Mesenchymal stem cell (in vitro differentiated cells and primary cell): ENCODE measurements at regions not wholly inside any gene's neighbourhood (a gene's known extent, or its start where the extent isn't known, plus 50 kb on each side); places are given as distances from the start of the nearest gene placed in this dataset.

ENCODE experiments used
- DNase-seq: peaks from one replicate; pipeline ENCODE4 v3.0.0-alpha.2; 2013
- H2AFZ ChIP-seq: one replicate; pipeline ENCODE4 v1.6.1; 2013; ENCODE audit warnings: low read depth, mild to moderate bottlenecking, control low read depth, inconsistent platforms, low read length, moderate library complexity
- H2AK5ac ChIP-seq: 2 replicates; pipeline ENCODE4 v1.6.1; 2013; ENCODE audit warnings: low read length, moderate library complexity, mild to moderate bottlenecking, inconsistent platforms; ENCODE audit not compliant: severe bottlenecking
- H2BK120ac ChIP-seq: one replicate; pipeline ENCODE4 v1.6.1; 2013; ENCODE audit warnings: low read depth, mild to moderate bottlenecking, inconsistent platforms, low read length, moderate library complexity
- H2BK12ac ChIP-seq, 2 experiments: one replicate each; pipeline ENCODE4 v1.6.1; 2013; ENCODE audit warnings: inconsistent platforms in 2 of 2, low read length in 2 of 2, mild to moderate bottlenecking in 2 of 2, moderate library complexity in 2 of 2, control low read depth in 1 of 2
- H2BK15ac ChIP-seq: one replicate; pipeline ENCODE4 v1.6.1; 2013; ENCODE audit warnings: mild to moderate bottlenecking, low read depth, inconsistent platforms; ENCODE audit not compliant: poor library complexity, severe bottlenecking
- H2BK5ac ChIP-seq: 2 replicates; pipeline ENCODE4 v1.6.1; 2013; ENCODE audit warnings: low read depth, mild to moderate bottlenecking, low read length, control low read depth, inconsistent platforms; ENCODE audit not compliant: poor library complexity, severe bottlenecking
- H3K14ac ChIP-seq, 2 experiments: one replicate each; pipeline ENCODE4 v1.6.1; 2013; ENCODE audit warnings: inconsistent platforms in 2 of 2, low read length in 2 of 2, control low read depth in 1 of 2, mild to moderate bottlenecking in 1 of 2, moderate library complexity in 1 of 2
- H3K18ac ChIP-seq, 2 experiments: one replicate each; pipeline ENCODE4 v1.6.1; 2013; ENCODE audit warnings: inconsistent platforms in 2 of 2, low read length in 2 of 2, control low read depth in 1 of 2, low read depth in 1 of 2, mild to moderate bottlenecking in 1 of 2
- H3K23ac ChIP-seq, 2 experiments: one replicate each; pipeline ENCODE4 v1.6.1; 2013; ENCODE audit warnings: inconsistent platforms in 2 of 2, low read length in 2 of 2, mild to moderate bottlenecking in 2 of 2, moderate library complexity in 2 of 2, control low read depth in 1 of 2
- H3K27ac ChIP-seq: 2 replicates; pipeline ENCODE4 v1.5.1; 2013; ENCODE audit warnings: mild to moderate bottlenecking, moderate library complexity, low read length, control low read depth, inconsistent platforms; ENCODE audit not compliant: poor library complexity, severe bottlenecking
- H3K27me3 ChIP-seq, 2 experiments: 2 replicates each; pipeline versions ENCODE4 v1.6.1 to v1.7.0; 2013; ENCODE audit warnings: low read length in 2 of 2, mild to moderate bottlenecking in 2 of 2, moderate library complexity in 2 of 2, control low read depth in 1 of 2, inconsistent platforms in 1 of 2; ENCODE audit not compliant: control insufficient read depth in 1 of 2, insufficient read depth in 1 of 2
- H3K36me3 ChIP-seq, 2 experiments: 2 replicates each; pipeline versions ENCODE4 v1.6.1 to v1.7.0; 2013; ENCODE audit warnings: low read length in 2 of 2, control low read depth in 1 of 2, inconsistent platforms in 1 of 2, low read depth in 1 of 2, mild to moderate bottlenecking in 1 of 2; ENCODE audit not compliant: insufficient read depth in 2 of 2, control insufficient read depth in 1 of 2
- H3K4ac ChIP-seq, 2 experiments: one replicate each; pipeline ENCODE4 v1.6.1; 2013; ENCODE audit warnings: inconsistent platforms in 2 of 2, low read length in 2 of 2, mild to moderate bottlenecking in 2 of 2, moderate library complexity in 2 of 2, control low read depth in 1 of 2, low read depth in 1 of 2
- H3K4me1 ChIP-seq: 2 replicates; pipeline ENCODE4 v1.6.1; 2013; ENCODE audit warnings: low read depth, low read length, control low read depth; ENCODE audit not compliant: control insufficient read depth, insufficient read depth
- H3K4me2 ChIP-seq: 2 replicates; pipeline ENCODE4 v1.6.1; 2013; ENCODE audit warnings: low read length, mild to moderate bottlenecking, inconsistent platforms; ENCODE audit not compliant: poor library complexity, severe bottlenecking
- H3K4me3 ChIP-seq, 2 experiments: 2 replicates each; pipeline versions ENCODE4 v1.5.1 to v1.7.0; 2013; ENCODE audit warnings: low read length in 2 of 2, mild to moderate bottlenecking in 2 of 2, control low read depth in 1 of 2, low read depth in 1 of 2; ENCODE audit not compliant: insufficient read depth in 1 of 2
- H3K79me1 ChIP-seq: replicated peaks from 2 replicates; pipeline ENCODE4 v1.6.1; 2013; ENCODE audit warnings: mild to moderate bottlenecking, control low read depth, low read length, inconsistent platforms; ENCODE audit not compliant: poor library complexity, severe bottlenecking
- H3K9ac ChIP-seq: 2 replicates; pipeline ENCODE4 v1.7.0; 2013; ENCODE audit warnings: mild to moderate bottlenecking, low read length, moderate library complexity
- H3K9me3 ChIP-seq: 2 replicates; pipeline ENCODE4 v1.7.0; 2013; ENCODE audit warnings: mild to moderate bottlenecking, low read length; ENCODE audit not compliant: control insufficient read depth
- H4K8ac ChIP-seq: one replicate; pipeline ENCODE4 v1.6.1; 2013; ENCODE audit warnings: inconsistent platforms, mild to moderate bottlenecking, low read length, moderate library complexity
- H4K91ac ChIP-seq: one replicate; pipeline ENCODE4 v1.6.1; 2013; ENCODE audit warnings: mild to moderate bottlenecking, low read length, inconsistent platforms
- WGBS: methylation state at CpG from one replicate; pipeline ENCODE4 v1.1.7; 2013; ENCODE audit warnings: mixed read lengths; 5-methylcytosine and 5-hydroxymethylcytosine counted together

- no peak overlapping the region for H2BK5ac ChIP-seq
- DNase-seq: no peak
Observed at GRCh38 chr2:114261366-114261765, 181.1 kb upstream of the DPP10 start.

GRCh38 chr2:114265261-114265660, 177.2 kb upstream of the DPP10 start:
- H2BK5ac ChIP-seq: no peak overlapping the region
- H3K27ac ChIP-seq: no peak overlapping the region
- no peak overlapping the region for H4K91ac ChIP-seq
- H3K14ac ChIP-seq: no peak overlapping the region
- H3K79me1 ChIP-seq: no peaks in the 10 kb centered on the region
- H3K4ac ChIP-seq: no peak overlapping the region
- H3K23ac ChIP-seq: no peak overlapping the region
- H3K4me1 ChIP-seq: no peaks in the 10 kb centered on the region
- no peak overlapping the region for H2BK12ac ChIP-seq
- H2AK5ac ChIP-seq: no peak overlapping the region
- H3K18ac ChIP-seq: no peak overlapping the region
- H3K4me3 ChIP-seq: no peak overlapping the region
- no peaks in the 10 kb centered on the region for H3K36me3 ChIP-seq
- no peak overlapping the region for H3K4me2 ChIP-seq
- no peak for DNase-seq
- H3K27me3 ChIP-seq: no peaks in the 10 kb centered on the region
- no peak overlapping the region for H2BK120ac ChIP-seq
- H4K8ac ChIP-seq: no peak overlapping the region
- no peaks in the 10 kb centered on the region for H3K9me3 ChIP-seq
- 61% methylated on average over 3 of the region's 4 CpGs for WGBS
- no peak overlapping the region for H2BK15ac ChIP-seq
- H2AFZ ChIP-seq: no peak overlapping the region
- H3K9ac ChIP-seq: no peak overlapping the region

More at GRCh38 chr2:114261366-114261765, 181.1 kb upstream of the DPP10 start:
- H3K4me3 ChIP-seq: no peak overlapping the region
- H3K4me2 ChIP-seq: no peak overlapping the region
- no peak overlapping the region for H3K27ac ChIP-seq
- H3K27me3 ChIP-seq: no peaks in the 10 kb centered on the region
- no peak overlapping the region for H2AFZ ChIP-seq
- no peaks in the 10 kb centered on the region for H3K36me3 ChIP-seq
- no peak overlapping the region for H4K91ac ChIP-seq
- no peak overlapping the region for H3K18ac ChIP-seq
- H3K23ac ChIP-seq: no peak overlapping the region
- no peak overlapping the region for H2AK5ac ChIP-seq
- H3K4me1 ChIP-seq: no peaks in the 10 kb centered on the region
- H3K79me1 ChIP-seq: no peaks in the 10 kb centered on the region
- no peak overlapping the region for H4K8ac ChIP-seq
- H2BK15ac ChIP-seq: no peak overlapping the region
- H2BK12ac ChIP-seq: no peak overlapping the region
- no peaks in the 10 kb centered on the region for H3K9me3 ChIP-seq
- H2BK120ac ChIP-seq: no peak overlapping the region
- no peak overlapping the region for H3K9ac ChIP-seq
- no peak overlapping the region for H3K14ac ChIP-seq
- H3K4ac ChIP-seq: no peak overlapping the region

- no peak overlapping the region for H3K4me2 ChIP-seq
- no peak overlapping the region for H2BK5ac ChIP-seq
- H2AFZ ChIP-seq: no peak overlapping the region
- H3K79me1 ChIP-seq: no peaks in the 10 kb centered on the region
- peaks cover 25% of the 10 kb centered on the region for H3K9me3 ChIP-seq
- H3K27me3 ChIP-seq: no peaks in the 10 kb centered on the region
- no peak for DNase-seq
- H3K4me1 ChIP-seq: no peaks in the 10 kb centered on the region
- H3K4ac ChIP-seq: no peak overlapping the region
- H3K4me3 ChIP-seq: no peak overlapping the region
- H3K36me3 ChIP-seq: no peaks in the 10 kb centered on the region
- H3K23ac ChIP-seq: no peak overlapping the region
- H3K18ac ChIP-seq: no peak overlapping the region
- H3K27ac ChIP-seq: no peak overlapping the region
- H2BK120ac ChIP-seq: no peak overlapping the region
- no peak overlapping the region for H2BK15ac ChIP-seq
- H3K9ac ChIP-seq: no peak overlapping the region
- no peak overlapping the region for H2BK12ac ChIP-seq
- H4K8ac ChIP-seq: no peak overlapping the region
- H2AK5ac ChIP-seq: no peak overlapping the region
- H4K91ac ChIP-seq: no peak overlapping the region
- H3K14ac ChIP-seq: no peak overlapping the region
Observed at GRCh38 chr2:114274957-114275356, 167.5 kb upstream of the DPP10 start.

GRCh38 chr2:114281188-114281587, 161.3 kb upstream of the DPP10 start:
- no peak overlapping the region for H3K4me2 ChIP-seq
- H3K18ac ChIP-seq: no peak overlapping the region
- no peak overlapping the region for H3K23ac ChIP-seq
- no peak overlapping the region for H2BK12ac ChIP-seq
- H2AK5ac ChIP-seq: no peak overlapping the region
- no peak overlapping the region for H2BK15ac ChIP-seq
- no peak for DNase-seq
- H3K4ac ChIP-seq: no peak overlapping the region
- H3K4me1 ChIP-seq: no peaks in the 10 kb centered on the region
- H3K27me3 ChIP-seq: no peaks in the 10 kb centered on the region
- H3K9me3 ChIP-seq: peaks cover 16% of the 10 kb centered on the region
- 74% methylated on average over 1 of the region's 2 CpGs for WGBS
- no peak overlapping the region for H4K91ac ChIP-seq
- no peak overlapping the region for H2AFZ ChIP-seq
- H4K8ac ChIP-seq: no peak overlapping the region
- H2BK5ac ChIP-seq: no peak overlapping the region
- no peak overlapping the region for H3K9ac ChIP-seq
- no peak overlapping the region for H3K14ac ChIP-seq
- H3K79me1 ChIP-seq: no peaks in the 10 kb centered on the region
- no peak overlapping the region for H2BK120ac ChIP-seq
- H3K4me3 ChIP-seq: no peak overlapping the region
- H3K36me3 ChIP-seq: no peaks in the 10 kb centered on the region
- no peak overlapping the region for H3K27ac ChIP-seq
